ENCODE measurements at regions not wholly inside any gene's neighbourhood (a gene's known extent, or its start where the extent isn't known, plus 50 kb on each side); places are given as distances from the start of the nearest gene placed in this dataset.

DNA sequence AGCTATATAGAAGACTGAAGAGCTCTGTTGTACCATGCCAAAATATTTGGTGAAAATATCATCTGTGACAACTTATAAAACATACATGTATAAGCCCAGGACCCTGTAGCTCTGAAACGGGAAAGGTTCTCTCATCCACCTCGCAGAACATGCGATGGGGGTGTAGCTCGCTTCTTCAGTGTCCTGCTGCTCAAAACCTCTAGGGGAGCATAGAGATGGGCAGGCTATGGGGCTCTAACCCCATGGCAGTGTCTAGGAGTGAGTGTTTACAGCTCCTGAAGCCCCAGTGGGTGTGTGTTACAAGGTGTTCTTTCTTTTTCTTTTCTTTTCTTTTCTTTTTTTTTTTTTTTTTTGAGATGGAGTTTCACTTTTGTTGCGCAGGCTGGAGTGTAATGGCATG is 505.2 kb upstream of the SYNCRIP start:
- no peak for TF ChIP-seq FOXK2 (IDR thresholded peaks at IDR 0.05)
- TF ChIP-seq ELF4 (IDR thresholded peaks at IDR 0.05): no peak
- TF ChIP-seq LEF1 (IDR thresholded peaks at IDR 0.05; ENCODE audit: borderline replicate concordance): no peak
- TF ChIP-seq FOXM1 (IDR thresholded peaks at IDR 0.05; ENCODE audit: borderline replicate concordance): no peak
- no peak for TF ChIP-seq SUZ12 (IDR thresholded peaks at IDR 0.05)
- TF ChIP-seq FOXA1 (IDR thresholded peaks at IDR 0.05): no peak

Measured in HEK293T (cell line).